Transverse colon (tissue), 4 donors: ENCODE measurements at regions not wholly inside any gene's neighbourhood (a gene's known extent, or its start where the extent isn't known, plus 50 kb on each side); places are given as distances from the start of the nearest gene placed in this dataset.

Experiments
- DNase-seq: peaks from one replicate; pipeline ENCODE4 v3.0.0-alpha.2; 2019
- H3K27ac ChIP-seq, 4 donors: fragments of 200-600 bp; sonication (generic); 2 replicates each; pipeline ENCODE4 v1.5.1; 2016 to 2018; ENCODE audit warnings: inconsistent platforms in 4 of 4
- H3K27me3 ChIP-seq: fragments of 200-600 bp; sonication (generic); 2 replicates; pipeline ENCODE4 v1.5.1; 2017; ENCODE audit warnings: inconsistent platforms
- H3K36me3 ChIP-seq, 4 donors: fragments of 200-600 bp; sonication (generic); 2 replicates each; pipeline ENCODE4 v1.5.1; 2017 to 2019; ENCODE audit warnings: inconsistent platforms in 4 of 4
- H3K4me1 ChIP-seq, 4 donors: fragments of 200-600 bp; sonication (generic); 2 replicates each; pipeline ENCODE4 v1.5.1; 2017 to 2020; ENCODE audit warnings: inconsistent platforms in 4 of 4
- H3K4me3 ChIP-seq, 4 donors: fragments of 200-600 bp; sonication (generic); 1 replicate in 1 of 4; 2 replicates in 3 of 4; pipeline versions ENCODE4 v1.5.1 to v1.6.1; 2017 to 2019; ENCODE audit warnings: inconsistent platforms in 4 of 4
- H3K9me3 ChIP-seq, 2 donors: fragments of 200-600 bp; sonication (generic); 2 replicates each; pipeline ENCODE4 v1.5.1; 2017 to 2019; ENCODE audit warnings: inconsistent platforms in 2 of 2
- CTCF ChIP-seq, 5 experiments: fragments of 200-600 bp in 3 of 5; fragments of 450-650 bp in 2 of 5; sonication (generic) in 3 of 5; IDR thresholded peaks; 1 replicate in 2 of 5; 2 replicates in 3 of 5; pipeline ENCODE4 v1.5.1; 2016 to 2017; ENCODE audit warnings: antibody characterized with exemption in 5 of 5, inconsistent platforms in 3 of 5, mild to moderate bottlenecking in 2 of 5, moderate library complexity in 1 of 5
- EP300 ChIP-seq: sonication (generic); formaldehyde crosslinking; IDR thresholded peaks from one replicate; pipeline ENCODE4 v1.6.1; 2017; ENCODE audit warnings: antibody characterized with exemption, low read depth
- POLR2A ChIP-seq: fragments of 450-650 bp; IDR thresholded peaks from one replicate; pipeline ENCODE4 v1.6.1; 2016; ENCODE audit warnings: antibody characterized with exemption, mild to moderate bottlenecking, moderate library complexity
- POLR2AphosphoS5 ChIP-seq, 3 donors: sonication (generic); formaldehyde crosslinking; IDR thresholded peaks; one replicate each; pipeline ENCODE4 v1.6.1; 2016; ENCODE audit warnings: antibody characterized with exemption in 3 of 3
- WGBS, 2 donors: methylation state at CpG; one replicate each; pipeline ENCODE4 v1.1.5; 2018; ENCODE audit warnings: low coverage in 1 of 2; 5-methylcytosine and 5-hydroxymethylcytosine counted together
- in situ Hi-C, 4 donors: fragments of 200-750 bp; cut with MboI; loops; one replicate each; pipeline versions ENCODE4 v1.15.0 to v1.15.1; 2017; ENCODE audit warnings: low sequenced_read_pairs in 3 of 4, low pct_ligation_motif_present in 1 of 4, low pct_unique_long_range_greater_than_20kb in 1 of 4
- intact Hi-C: fragments of 100-400 bp; cut with DNase I; formaldehyde crosslinking; loops from one replicate; pipeline ENCODE4 v1.15.1; 2023; ENCODE audit warnings: low total_unique reads

- no peak for TF ChIP-seq CTCF (IDR thresholded peaks at IDR 0.05)
- TF ChIP-seq POLR2A: no peak
- TF ChIP-seq EP300: no peak
- no peak for TF ChIP-seq POLR2AphosphoS5 (IDR thresholded peaks at IDR 0.05)
- no peaks in the 10 kb centered on the region for H3K4me1 ChIP-seq
- in situ Hi-C loops: no loop called here
- peaks cover 3 to 8% of the 10 kb centered on the region in 2 donors for H3K9me3 ChIP-seq
- intact Hi-C loops: no loop called here
- H3K4me3 ChIP-seq: no peak overlapping the region
- H3K27ac ChIP-seq: no peak overlapping the region
- H3K36me3 ChIP-seq: no peaks in the 10 kb centered on the region
- WGBS, 2 donors: 56 to 79% methylated on average over 12 to 14 of the region's 14 CpGs
- H3K27me3 ChIP-seq: peaks cover 5% of the 10 kb centered on the region
- DNase-seq: no peak
Measured at GRCh38 chr1:38370716-38371504, 324.3 kb upstream of the POU3F1 start.

- H3K9me3 ChIP-seq: no peaks in the 10 kb centered on the region
- 32% methylated on average over 1 of the region's 1 CpG; no CpG with 5 or more reads in 1 of the 2 donors for WGBS, 2 donors
- DNase-seq: no peak
- H3K27ac ChIP-seq: no peak overlapping the region
- H3K27me3 ChIP-seq: peaks cover 5% of the 10 kb centered on the region
- H3K4me3 ChIP-seq: no peak overlapping the region
- TF ChIP-seq POLR2AphosphoS5 (IDR thresholded peaks at IDR 0.05) (no peak), POLR2A (no peak), CTCF (IDR thresholded peaks at IDR 0.05) (no peak), EP300 (no peak)
- in situ Hi-C loops (no loop called here), intact Hi-C loops (no loop called here)
- H3K36me3 ChIP-seq: no peaks in the 10 kb centered on the region
- H3K4me1 ChIP-seq: no peaks in the 10 kb centered on the region
Measured at GRCh38 chr1:38365242-38365641, 318.6 kb upstream of the POU3F1 start.

- no peak for TF ChIP-seq POLR2AphosphoS5 (IDR thresholded peaks at IDR 0.05)
- TF ChIP-seq POLR2A: no peak
- TF ChIP-seq CTCF (IDR thresholded peaks at IDR 0.05): no peak
- TF ChIP-seq EP300: no peak
- no peak overlapping the region for H3K27ac ChIP-seq
- DNase-seq: no peak
- H3K9me3 ChIP-seq: no peaks in the 10 kb centered on the region
- peaks cover 6% of the 10 kb centered on the region for H3K27me3 ChIP-seq
- intact Hi-C loops (no loop called here), in situ Hi-C loops (no loop called here)
- no peaks in the 10 kb centered on the region for H3K36me3 ChIP-seq
- H3K4me1 ChIP-seq: no peaks in the 10 kb centered on the region
- WGBS, 2 donors: 84% methylated on average over 6 of the region's 6 CpGs; no CpG with 5 or more reads in 1 of the 2 donors
- H3K4me3 ChIP-seq: no peak overlapping the region
Measured at GRCh38 chr1:38361566-38361965, 315.0 kb upstream of the POU3F1 start.

GRCh38 chr1:38360807-38361206 lies 314.2 kb upstream of the POU3F1 start:
- DNase-seq: no peak
- H3K9me3 ChIP-seq: no peaks in the 10 kb centered on the region
- H3K4me3 ChIP-seq: no peak overlapping the region
- in situ Hi-C loops: no loop called here
- TF ChIP-seq POLR2A (no peak), CTCF (IDR thresholded peaks at IDR 0.05) (no peak), EP300 (no peak), POLR2AphosphoS5 (IDR thresholded peaks at IDR 0.05) (no peak)
- no peaks in the 10 kb centered on the region for H3K36me3 ChIP-seq
- intact Hi-C loops: no loop called here
- H3K4me1 ChIP-seq: no peaks in the 10 kb centered on the region
- peaks cover 6% of the 10 kb centered on the region for H3K27me3 ChIP-seq
- H3K27ac ChIP-seq: no peak overlapping the region
- 87% methylated on average over 1 of the region's 1 CpG; no CpG with 5 or more reads in 1 of the 2 donors for WGBS, 2 donors
